HG03025 (cell line): ENCODE measurements at regions not wholly inside any gene's neighbourhood (a gene's known extent, or its start where the extent isn't known, plus 50 kb on each side); places are given as distances from the start of the nearest gene placed in this dataset.
"Not testable (repeated sequence)": the region's sequence is repeated elsewhere in the genome, so short reads cannot be mapped to it uniquely, and the experiment has no call there.

ENCODE experiments used
- ATAC-seq: cut with Tn5 transposase; IDR thresholded peaks from one replicate; pipeline ENCODE4 v1.9.1; 2021; ENCODE audit warnings: mild to moderate bottlenecking, moderate library complexity; ENCODE audit not compliant: unreplicated experiment, low FRiP score

DNA sequence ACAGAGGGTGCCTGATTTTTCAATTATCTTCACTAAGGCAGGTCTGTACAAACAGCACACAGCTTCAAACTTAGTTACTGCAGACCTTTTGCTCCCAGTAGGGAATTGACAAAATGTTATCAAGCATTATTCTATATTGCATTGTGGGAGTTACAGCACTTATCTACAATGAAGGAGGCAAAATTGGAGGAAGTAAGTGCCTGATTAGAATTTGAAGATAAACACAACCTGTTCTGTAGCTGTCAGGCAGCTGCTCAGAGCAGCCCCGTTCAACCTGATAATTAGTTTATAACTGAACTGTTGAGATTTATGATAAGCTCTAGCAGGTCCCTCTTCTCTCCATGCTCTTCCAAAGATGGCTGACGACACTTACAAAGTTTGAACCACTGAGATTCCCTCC, 364.4 kb upstream of the CYRIA start:
- ATAC-seq = no peak

- no peak for ATAC-seq
Observed at GRCh38 chr2:17012297-17012696, 346.7 kb upstream of the CYRIA start.

GRCh38 chr2:17010104-17010503, 344.5 kb upstream of the CYRIA start:
- no peak for ATAC-seq

- no peak for ATAC-seq
Observed at GRCh38 chr2:17000184-17000482, 334.5 kb upstream of the CYRIA start.

GRCh38 chr2:16999347-17000183, 333.9 kb upstream of the CYRIA start:
- ATAC-seq = no peak

- no peak for ATAC-seq
Observed at GRCh38 chr2:16978301-16978700, 312.7 kb upstream of the CYRIA start.

DNA sequence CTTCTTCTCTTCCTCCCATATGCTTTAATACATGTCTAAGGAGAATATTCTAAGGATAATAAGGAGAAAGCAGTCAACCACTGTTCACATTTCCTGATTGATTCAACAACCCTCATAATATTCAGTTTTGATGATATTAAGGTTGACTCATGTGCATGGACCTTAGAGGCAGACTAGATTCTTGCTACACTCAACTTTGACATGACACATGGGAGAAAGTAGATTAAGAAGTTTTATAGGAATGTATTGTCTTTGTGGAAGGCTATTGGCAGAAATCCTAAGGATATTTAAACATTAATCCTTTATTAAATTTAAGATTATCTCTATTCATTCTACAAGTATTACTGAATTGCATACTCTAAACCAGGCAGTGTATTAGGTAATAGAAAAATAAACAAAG, 309.1 kb upstream of the CYRIA start:
- no peak for ATAC-seq

DNA sequence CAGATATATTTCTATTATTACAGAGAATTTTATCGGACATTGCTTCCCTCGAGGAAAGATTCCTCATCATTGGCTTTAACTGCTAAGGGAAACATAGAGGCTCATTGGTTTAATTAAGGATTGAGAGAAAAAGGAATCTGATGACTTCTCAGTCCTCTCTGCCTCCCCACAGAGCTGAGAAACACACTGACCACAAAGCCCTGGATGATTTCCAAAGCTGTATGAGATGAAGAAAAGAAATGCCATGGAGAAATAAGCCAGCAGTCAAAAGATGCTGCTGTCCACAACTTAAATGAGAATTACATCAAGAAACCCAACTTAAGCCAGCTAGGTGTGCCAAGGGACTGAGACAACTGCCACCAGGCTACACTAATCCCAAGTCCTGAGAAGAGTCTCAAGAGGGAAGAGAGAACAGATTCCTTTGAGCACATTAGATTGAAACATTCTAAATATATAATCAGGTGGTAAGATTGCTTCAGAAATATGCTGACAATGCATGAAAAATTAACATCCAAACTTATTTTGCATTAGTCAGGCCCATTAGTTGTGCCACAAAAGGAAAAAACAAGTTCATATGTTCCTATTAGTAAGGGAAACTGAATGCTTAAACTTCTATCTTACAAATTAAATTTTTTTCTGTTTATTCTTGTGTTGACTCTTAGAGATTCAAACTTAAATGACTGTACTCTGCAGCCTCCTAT, 308.1 kb upstream of the CYRIA start:
- ATAC-seq = no peak

- no peak for ATAC-seq
Observed at GRCh38 chr2:16972276-16972675, 306.6 kb upstream of the CYRIA start.

DNA sequence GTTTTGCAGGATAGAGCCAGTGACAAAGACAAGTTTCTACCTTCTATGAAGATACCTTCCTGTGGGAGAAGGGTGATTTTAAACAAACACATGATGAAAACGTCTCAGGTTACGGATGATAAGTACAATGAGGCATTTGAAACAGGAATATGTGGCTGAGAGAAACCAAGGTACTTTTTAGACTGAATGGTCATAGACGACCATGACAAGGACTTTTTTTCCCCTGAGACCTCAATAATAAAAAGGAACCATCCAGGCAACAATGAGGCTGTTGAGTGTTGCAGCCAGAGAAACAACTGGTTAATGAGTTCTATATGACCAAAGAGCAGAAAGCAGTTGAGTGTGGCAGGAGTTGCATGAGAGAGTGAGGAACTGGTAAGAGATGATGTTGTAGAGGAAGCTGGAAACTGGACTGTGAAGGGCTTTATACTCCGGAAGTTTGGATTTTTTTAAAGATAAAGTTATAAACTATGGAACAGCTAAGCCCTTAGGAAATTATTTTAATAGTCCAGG, 306.1 kb upstream of the CYRIA start:
- no peak for ATAC-seq

GRCh38 chr2:16970948-16971347, 305.3 kb upstream of the CYRIA start:
- ATAC-seq = not testable (repeated sequence)

DNA sequence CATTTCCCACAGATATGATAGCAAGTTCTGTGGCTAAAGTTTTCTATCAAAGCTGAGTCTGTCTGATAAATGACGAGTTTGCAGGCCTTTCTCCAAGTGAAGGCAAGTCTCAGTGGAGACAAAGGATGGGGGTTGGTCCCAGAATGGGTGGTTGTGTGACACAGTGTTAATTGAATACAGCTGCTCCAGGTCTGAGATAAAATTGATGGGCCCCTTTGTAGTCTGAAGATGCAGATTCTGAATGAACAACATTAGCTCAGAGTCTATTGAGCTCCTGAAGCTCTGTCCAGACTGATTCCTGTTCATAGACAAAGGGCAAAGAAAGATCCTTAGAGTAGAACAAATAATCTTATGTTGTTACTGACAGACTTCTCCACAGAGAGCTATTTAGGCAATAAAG, 296.9 kb upstream of the CYRIA start:
- ATAC-seq = no peak

GRCh38 chr2:16960579-16960978, 294.9 kb upstream of the CYRIA start:
- peak; percentile 58 for ATAC-seq

DNA sequence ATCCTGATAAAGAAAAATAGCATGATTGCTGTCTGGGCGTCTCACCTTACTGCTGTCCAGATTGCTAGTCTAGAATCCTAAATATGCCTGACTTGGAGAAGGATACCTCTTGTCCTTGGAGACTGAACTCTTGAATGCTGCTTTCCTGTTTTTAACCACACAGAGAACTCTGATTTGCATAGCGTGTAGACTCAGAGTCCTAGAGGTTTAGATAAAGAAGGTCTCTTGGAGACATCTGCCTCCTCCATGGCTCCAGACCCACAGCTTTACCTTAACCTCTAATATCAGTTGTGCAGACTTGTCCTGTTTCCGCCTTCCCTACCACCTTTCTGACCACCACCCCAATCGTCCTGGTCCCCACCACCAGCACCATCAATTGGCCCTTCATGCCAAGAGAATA, 292.6 kb upstream of the CYRIA start:
- ATAC-seq = no peak

GRCh38 chr2:16952805-16953204, 287.2 kb upstream of the CYRIA start:
- ATAC-seq = no peak

DNA sequence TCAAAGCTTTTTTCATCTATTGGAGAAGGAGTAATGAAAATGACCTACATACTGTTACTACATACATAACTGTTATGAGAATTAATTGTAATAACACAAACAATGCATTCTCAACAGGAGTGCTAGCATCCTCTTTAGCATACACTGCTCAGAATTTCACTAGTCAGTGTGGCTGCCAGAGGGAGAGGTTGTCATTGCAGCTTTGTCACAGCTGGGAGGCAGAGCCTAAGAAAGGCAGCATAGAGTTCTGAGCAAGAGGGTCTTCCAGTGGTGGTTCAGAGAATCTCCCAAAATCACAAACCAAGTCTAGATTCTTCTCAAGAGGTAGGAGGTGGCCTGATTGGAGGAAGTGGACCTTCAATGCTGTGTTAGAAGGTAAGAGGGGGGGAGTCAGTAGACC, 286.7 kb upstream of the CYRIA start:
- ATAC-seq = no peak

GRCh38 chr2:16950436-16950835, 284.8 kb upstream of the CYRIA start:
- no peak for ATAC-seq

DNA sequence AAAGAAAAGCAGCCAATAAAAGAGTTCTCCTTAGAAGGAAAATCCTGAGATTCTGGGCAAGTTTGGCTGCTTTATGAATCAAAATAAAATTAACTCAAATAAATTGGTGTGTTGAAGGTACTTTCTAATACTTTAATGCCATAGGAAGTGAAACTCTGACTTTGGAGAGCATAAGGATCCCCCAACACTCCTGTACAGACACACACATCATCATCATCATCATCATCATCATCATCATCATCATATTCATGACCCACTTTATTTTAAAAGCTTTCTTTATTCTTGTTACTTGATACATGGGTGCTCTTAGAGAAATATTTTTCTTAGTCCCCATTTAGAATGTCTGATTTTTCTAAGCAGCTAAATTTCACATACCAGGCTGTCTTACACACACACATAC, 283.1 kb upstream of the CYRIA start:
- ATAC-seq = no peak

GRCh38 chr2:16948053-16948452, 282.4 kb upstream of the CYRIA start:
- no peak for ATAC-seq

- ATAC-seq = no peak
Observed at GRCh38 chr2:16943279-16943958, 277.8 kb upstream of the CYRIA start.

GRCh38 chr2:16940214-16940613, 274.6 kb upstream of the CYRIA start:
- no peak for ATAC-seq
